Gastrocnemius medialis (tissue), 4 donors: ENCODE measurements at regions not wholly inside any gene's neighbourhood (a gene's known extent, or its start where the extent isn't known, plus 50 kb on each side); places are given as distances from the start of the nearest gene placed in this dataset.

Experiments used
- ATAC-seq, 2 donors: fragments of 150-250 bp; one replicate each; pipeline ENCODE4 v1.9.1; 2016
- DNase-seq, 2 donors: peaks; one replicate each; pipeline ENCODE4 v3.0.0-alpha.2; 2019
- H3K27ac ChIP-seq, 4 donors: fragments of 200-600 bp; sonication (generic); 1 replicate in 1 of 4; 2 replicates in 3 of 4; pipeline ENCODE4 v1.5.1; 2016 to 2018; ENCODE audit warnings: mild to moderate bottlenecking in 2 of 4, moderate library complexity in 1 of 4
- H3K27me3 ChIP-seq, 3 donors: fragments of 200-600 bp; sonication (generic) in 2 of 3; 1 replicate in 1 of 3; 2 replicates in 2 of 3; pipeline versions ENCODE4 v1.5.1 to v1.6.0; 2016 to 2019; ENCODE audit warnings: mild to moderate bottlenecking in 1 of 3, moderate library complexity in 1 of 3
- H3K36me3 ChIP-seq, 2 donors: fragments of 200-600 bp; sonication (generic) in 1 of 2; one replicate each; pipeline ENCODE4 v1.5.1; 2017 to 2018
- H3K4me1 ChIP-seq, 2 donors: fragments of 200-600 bp; sonication (generic) in 1 of 2; one replicate each; pipeline ENCODE4 v1.5.1; 2016 to 2017; ENCODE audit warnings: mild to moderate bottlenecking in 2 of 2
- H3K4me3 ChIP-seq, 4 donors: fragments of 200-600 bp; sonication (generic) in 3 of 4; 1 replicate in 1 of 4; 2 replicates in 3 of 4; pipeline ENCODE4 v1.5.1; 2016 to 2019; ENCODE audit warnings: mild to moderate bottlenecking in 2 of 4
- H3K9me3 ChIP-seq, 3 donors: fragments of 200-600 bp; sonication (generic) in 2 of 3; 1 replicate in 1 of 3; 2 replicates in 2 of 3; pipeline ENCODE4 v1.5.1; 2016 to 2019
- POLR2A ChIP-seq, 2 donors: fragments of 450-650 bp; IDR thresholded peaks; one replicate each; pipeline ENCODE4 v1.6.1; 2017; ENCODE audit warnings: antibody characterized with exemption in 2 of 2, mild to moderate bottlenecking in 2 of 2, moderate library complexity in 2 of 2
- in situ Hi-C, 4 donors: fragments of 200-750 bp; cut with MboI; loops; one replicate each; pipeline versions ENCODE4 v1.15.0 to v1.8.0; 2017; ENCODE audit warnings: low sequenced_read_pairs in 4 of 4
- intact Hi-C: fragments of 100-400 bp; cut with DNase I; formaldehyde crosslinking; loops from one replicate; pipeline ENCODE4 v1.15.1; 2023; ENCODE audit warnings: low total_unique reads
- TF ChIP-seq, protein P1 (sequence below), 5 experiments: fragments of 450-650 bp in 3 of 5; fragments of 200-600 bp in 2 of 5; sonication (generic) in 2 of 5; IDR thresholded peaks in 4 of 5; conservative IDR thresholded peaks in 1 of 5; 1 replicate in 4 of 5; 2 replicates in 1 of 5; pipeline ENCODE4 v1.5.1; 2016 to 2019; ENCODE audit warnings: antibody characterized with exemption in 5 of 5, mild to moderate bottlenecking in 3 of 5, moderate library complexity in 3 of 5

DNA sequence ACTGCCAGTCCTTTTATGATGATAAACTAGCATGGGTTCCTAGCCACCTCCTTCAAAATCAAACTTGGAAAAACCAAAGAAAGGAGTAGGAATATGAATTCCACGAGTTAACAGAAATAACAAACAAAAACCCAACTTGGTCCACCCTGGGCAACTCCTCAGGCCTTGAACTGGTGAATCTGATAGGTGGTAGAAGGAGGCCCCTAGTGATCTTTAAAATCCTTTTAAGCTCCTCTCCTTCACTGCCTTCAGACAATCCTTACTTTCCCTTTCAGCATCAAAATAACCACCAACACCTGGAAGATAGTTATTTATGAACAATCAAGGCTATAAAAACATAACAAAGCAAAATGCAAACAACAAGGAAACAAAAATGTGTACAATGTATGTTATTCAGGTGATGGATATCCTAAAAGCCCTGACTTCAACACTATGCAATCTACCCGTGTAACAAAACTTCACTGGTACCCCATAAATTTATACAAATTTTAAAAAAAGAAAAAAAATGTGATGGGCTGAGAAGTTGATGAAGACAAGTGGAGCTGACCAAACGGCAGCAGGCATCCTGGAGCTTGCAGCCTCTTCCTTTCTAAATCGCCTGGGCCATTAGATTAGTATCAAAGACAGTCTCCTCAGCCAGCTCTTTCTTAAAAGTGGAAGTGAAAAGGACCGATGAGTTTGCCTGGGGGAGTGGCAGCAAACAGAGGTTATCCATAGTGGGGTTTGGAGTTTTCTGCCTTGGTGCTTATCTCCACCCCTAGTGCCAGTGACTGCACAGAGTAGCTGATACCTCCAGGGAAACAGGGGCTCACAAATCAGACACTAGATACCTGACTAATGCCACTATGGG lies 179.6 kb downstream of the TMA16 start:
- TF ChIP-seq, protein P1, sequence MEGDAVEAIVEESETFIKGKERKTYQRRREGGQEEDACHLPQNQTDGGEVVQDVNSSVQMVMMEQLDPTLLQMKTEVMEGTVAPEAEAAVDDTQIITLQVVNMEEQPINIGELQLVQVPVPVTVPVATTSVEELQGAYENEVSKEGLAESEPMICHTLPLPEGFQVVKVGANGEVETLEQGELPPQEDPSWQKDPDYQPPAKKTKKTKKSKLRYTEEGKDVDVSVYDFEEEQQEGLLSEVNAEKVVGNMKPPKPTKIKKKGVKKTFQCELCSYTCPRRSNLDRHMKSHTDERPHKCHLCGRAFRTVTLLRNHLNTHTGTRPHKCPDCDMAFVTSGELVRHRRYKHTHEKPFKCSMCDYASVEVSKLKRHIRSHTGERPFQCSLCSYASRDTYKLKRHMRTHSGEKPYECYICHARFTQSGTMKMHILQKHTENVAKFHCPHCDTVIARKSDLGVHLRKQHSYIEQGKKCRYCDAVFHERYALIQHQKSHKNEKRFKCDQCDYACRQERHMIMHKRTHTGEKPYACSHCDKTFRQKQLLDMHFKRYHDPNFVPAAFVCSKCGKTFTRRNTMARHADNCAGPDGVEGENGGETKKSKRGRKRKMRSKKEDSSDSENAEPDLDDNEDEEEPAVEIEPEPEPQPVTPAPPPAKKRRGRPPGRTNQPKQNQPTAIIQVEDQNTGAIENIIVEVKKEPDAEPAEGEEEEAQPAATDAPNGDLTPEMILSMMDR (IDR thresholded peaks at IDR 0.05 in 4 of 5, conservative IDR thresholded peaks at IDR 0.05 in 1 of 5): no peak
- no peak for TF ChIP-seq POLR2A (IDR thresholded peaks at IDR 0.05)
- no peak for ATAC-seq

DNA sequence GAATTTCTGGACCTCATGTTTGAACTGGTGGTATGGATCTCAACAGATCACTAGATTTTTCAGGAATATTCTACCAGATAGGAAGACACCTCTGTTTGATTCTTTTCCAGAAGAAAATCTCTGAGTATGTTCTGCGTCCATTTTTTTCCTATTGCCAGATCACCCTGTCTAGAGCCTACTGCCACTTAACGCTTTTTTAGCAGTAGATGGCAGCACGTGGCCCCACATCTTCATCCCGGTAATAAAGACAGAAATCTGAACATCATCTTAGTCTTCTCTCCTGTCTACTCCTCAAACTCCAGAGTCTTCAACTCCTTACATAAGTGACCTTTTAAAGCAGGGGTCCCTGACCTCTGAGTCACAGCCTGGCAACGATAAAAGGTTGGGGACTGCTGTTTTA lies 184.7 kb downstream of the TMA16 start:
- no peaks in the 10 kb centered on the region for H3K9me3 ChIP-seq
- no peak overlapping the region for H3K4me3 ChIP-seq
- H3K36me3 ChIP-seq: no peaks in the 10 kb centered on the region
- no peak for TF ChIP-seq POLR2A (IDR thresholded peaks at IDR 0.05)
- TF ChIP-seq, protein P1 (IDR thresholded peaks at IDR 0.05 in 4 of 5, conservative IDR thresholded peaks at IDR 0.05 in 1 of 5): no peak
- intact Hi-C loops: no loop called here
- in situ Hi-C loops: no loop called here
- no peak overlapping the region for H3K27ac ChIP-seq
- DNase-seq (no peak), ATAC-seq (no peak)
- H3K4me1 ChIP-seq: no peaks in the 10 kb centered on the region
- H3K27me3 ChIP-seq: no peaks in the 10 kb centered on the region

More for the DNA sequence above, 179.6 kb downstream of the TMA16 start:
- Histone ChIP-seq H3K4me3 (no peak overlapping the region), H3K4me1 (no peaks in the 10 kb centered on the region), H3K9me3 (no peaks in the 10 kb centered on the region), H3K36me3 (no peaks in the 10 kb centered on the region), H3K27ac (no peak overlapping the region), H3K27me3 (no peaks in the 10 kb centered on the region)
- intact Hi-C loops (no loop called here), in situ Hi-C loops (no loop called here)
- no peak for DNase-seq

GRCh38 chr4:163680386-163681098 lies 186.1 kb downstream of the TMA16 start:
- ATAC-seq: no peak
- H3K9me3 ChIP-seq: no peaks in the 10 kb centered on the region
- no peak overlapping the region for H3K27ac ChIP-seq
- in situ Hi-C loops: no loop called here
- H3K4me3 ChIP-seq: no peak overlapping the region
- TF ChIP-seq POLR2A (IDR thresholded peaks at IDR 0.05): no peak
- TF ChIP-seq, protein P1 (IDR thresholded peaks at IDR 0.05 in 4 of 5, conservative IDR thresholded peaks at IDR 0.05 in 1 of 5): no peak
- H3K36me3 ChIP-seq: no peaks in the 10 kb centered on the region
- no peaks in the 10 kb centered on the region for H3K27me3 ChIP-seq
- no peak for DNase-seq
- intact Hi-C loops: no loop called here
- H3K4me1 ChIP-seq: no peaks in the 10 kb centered on the region

- DNase-seq: no peak
- Histone ChIP-seq H3K4me1 (no peaks in the 10 kb centered on the region), H3K9me3 (no peaks in the 10 kb centered on the region), H3K36me3 (no peaks in the 10 kb centered on the region), H3K4me3 (no peak overlapping the region), H3K27ac (no peak overlapping the region), H3K27me3 (no peaks in the 10 kb centered on the region)
- no peak for TF ChIP-seq POLR2A (IDR thresholded peaks at IDR 0.05)
- TF ChIP-seq, protein P1 (IDR thresholded peaks at IDR 0.05 in 4 of 5, conservative IDR thresholded peaks at IDR 0.05 in 1 of 5): peak in 2 of 5 experiments; percentile 14 to 33
- in situ Hi-C loops (no loop called here), intact Hi-C loops (no loop called here)
- no peak for ATAC-seq
Measured at GRCh38 chr4:163681208-163681821, 186.8 kb downstream of the TMA16 start.
